Kidney (tissue), 13 donors: ENCODE measurements at regions not wholly inside any gene's neighbourhood (a gene's known extent, or its start where the extent isn't known, plus 50 kb on each side); places are given as distances from the start of the nearest gene placed in this dataset.

Experiments used
- DNase-seq, 5 donors: peaks; one replicate each; pipeline ENCODE4 v3.0.0-alpha.2; 2013 to 2020
- FAIRE-seq: peaks from 2 replicates; lab custom pipeline; 2012; peaks lifted over from hg19 to GRCh38; lab: Jason Lieb, UNC
- H3K27ac ChIP-seq, 2 donors: one replicate each; pipeline ENCODE4 v1.7.0; 2013; ENCODE audit warnings: low read depth in 2 of 2, low read length in 2 of 2, inconsistent platforms in 1 of 2
- H3K27me3 ChIP-seq: one replicate; pipeline ENCODE4 v1.7.1; 2013; ENCODE audit warnings: low read length, inconsistent platforms; ENCODE audit not compliant: control insufficient read depth, insufficient read depth
- H3K36me3 ChIP-seq, 3 donors: one replicate each; pipeline versions ENCODE4 v1.7.0 to v1.7.1; 2013; ENCODE audit warnings: low read length in 3 of 3, control low read depth in 1 of 3, inconsistent platforms in 1 of 3; ENCODE audit not compliant: insufficient read depth in 3 of 3, control insufficient read depth in 2 of 3
- H3K4me1 ChIP-seq, 3 donors: one replicate each; pipeline versions ENCODE4 v1.7.0 to v1.7.1; 2013; ENCODE audit warnings: low read length in 3 of 3, inconsistent platforms in 1 of 3, low read depth in 1 of 3; ENCODE audit not compliant: control insufficient read depth in 2 of 3, insufficient read depth in 2 of 3
- H3K4me3 ChIP-seq, 3 donors: one replicate each; pipeline versions ENCODE4 v1.7.0 to v1.8.1; 2013; ENCODE audit warnings: low read length in 3 of 3, control low read depth in 1 of 3, inconsistent platforms in 1 of 3
- H3K9ac ChIP-seq, 3 donors: one replicate each; pipeline versions ENCODE4 v1.7.0 to v1.7.1; 2013; ENCODE audit warnings: low read length in 3 of 3, control low read depth in 1 of 3, inconsistent platforms in 1 of 3
- H3K9me3 ChIP-seq, 3 donors: one replicate each; pipeline versions ENCODE4 v1.7.0 to v1.7.1; 2013; ENCODE audit warnings: low read length in 3 of 3, control low read depth in 1 of 3, inconsistent platforms in 1 of 3; ENCODE audit not compliant: control insufficient read depth in 2 of 3, insufficient read depth in 1 of 3
- CTCF ChIP-seq: IDR thresholded peaks from 3 replicates; pipeline ENCODE4 v1.5.1; 2012; ENCODE audit warnings: mild to moderate bottlenecking, moderate library complexity, borderline replicate concordance; ENCODE audit not compliant: insufficient read depth; ENCODE audit errors: extremely low read depth
- intact Hi-C: fragments of 100-400 bp; cut with DNase I; formaldehyde crosslinking; loops from one replicate; pipeline ENCODE4 v1.11.1; 2022
- donor health status: control.
- donor health status: control.
- donor health status: control.
- donor health status: control.
- donor health status: control.
- donor health status: DM: yes; HTN: yes; CAD: no.
- donor health status: Normal renal cell carcinoma (clear cell type).

GRCh38 chr2:128503399-128504245 is 185.0 kb upstream of the HS6ST1 start:
- intact Hi-C loops = no loop called here
- FAIRE-seq = no peak
- Histone ChIP-seq H3K9me3 (no peaks in the 10 kb centered on the region), H3K27me3 (no peaks in the 10 kb centered on the region), H3K9ac (no peak overlapping the region), H3K27ac (no peak overlapping the region), H3K4me3 (no peak overlapping the region), H3K36me3 (no peaks in the 10 kb centered on the region), H3K4me1 (no peaks in the 10 kb centered on the region)
- no peak for TF ChIP-seq CTCF
- DNase-seq = peak in 4 of 5 donors; percentile 39 to 78 (median 66)

- H3K36me3 ChIP-seq = no peaks in the 10 kb centered on the region
- peak in 1 of 5 donors; percentile 49 for DNase-seq
- H3K9ac ChIP-seq = no peak overlapping the region
- intact Hi-C loops = no loop called here
- no peaks in the 10 kb centered on the region for H3K27me3 ChIP-seq
- TF ChIP-seq CTCF = no peak
- no peak for FAIRE-seq
- no peaks in the 10 kb centered on the region for H3K9me3 ChIP-seq
- H3K27ac ChIP-seq = no peak overlapping the region
- no peaks in the 10 kb centered on the region for H3K4me1 ChIP-seq
- no peak overlapping the region for H3K4me3 ChIP-seq
Measured at GRCh38 chr2:128504246-128505149, 185.8 kb upstream of the HS6ST1 start.

- H3K9ac ChIP-seq = no peak overlapping the region
- intact Hi-C loops = no loop called here
- no peak for FAIRE-seq
- TF ChIP-seq CTCF = no peak
- no peak overlapping the region for H3K27ac ChIP-seq
- peak in 1 of 5 donors; percentile 32 for DNase-seq
- H3K9me3 ChIP-seq = no peaks in the 10 kb centered on the region
- no peaks in the 10 kb centered on the region for H3K36me3 ChIP-seq
- H3K4me3 ChIP-seq = no peak overlapping the region
- H3K4me1 ChIP-seq = no peaks in the 10 kb centered on the region
- no peaks in the 10 kb centered on the region for H3K27me3 ChIP-seq
Measured at GRCh38 chr2:128505150-128505490, 186.5 kb upstream of the HS6ST1 start.
